Pancreas (tissue), 10 donors: ENCODE measurements at regions not wholly inside any gene's neighbourhood (a gene's known extent, or its start where the extent isn't known, plus 50 kb on each side); places are given as distances from the start of the nearest gene placed in this dataset.
"Not testable (repeated sequence)": the region's sequence is repeated elsewhere in the genome, so short reads cannot be mapped to it uniquely, and the experiment has no call there.

Source experiments
- ATAC-seq, 4 donors: fragments of 200-7000 bp; cut with Tn5 transposase; one replicate each; pipeline versions ENCODE4 v1.8.0 to v1.9.1; 2020; ENCODE audit warnings: mild to moderate bottlenecking in 4 of 4, moderate library complexity in 4 of 4
- DNase-seq, 6 donors: peaks; one replicate each; pipeline ENCODE4 v3.0.0-alpha.2; 2020
- FAIRE-seq: peaks from 2 replicates; lab custom pipeline; 2012; peaks lifted over from hg19 to GRCh38; lab: Jason Lieb, UNC
- H3K27ac ChIP-seq, 4 donors: fragments of 200-600 bp; sonication (generic); 1 replicate in 3 of 4; 2 replicates in 1 of 4; pipeline versions ENCODE4 v1.5.0 to v1.8.0; 2020
- H3K27me3 ChIP-seq, 4 donors: fragments of 200-600 bp; one replicate each; pipeline ENCODE4 v1.8.0; 2021
- H3K36me3 ChIP-seq, 3 donors: fragments of 200-600 bp; sonication (generic) in 1 of 3; one replicate each; pipeline versions ENCODE4 v1.5.0 to v1.8.0; 2020 to 2021
- H3K4me1 ChIP-seq, 3 donors: fragments of 200-600 bp; one replicate each; pipeline ENCODE4 v1.8.0; 2021
- H3K4me3 ChIP-seq, 4 donors: fragments of 200-600 bp; sonication (generic) in 2 of 4; one replicate each; pipeline versions ENCODE4 v1.5.0 to v1.8.0; 2020 to 2021
- H3K9me3 ChIP-seq, 4 donors: fragments of 200-600 bp; one replicate each; pipeline ENCODE4 v1.8.0; 2021
- CTCF ChIP-seq, 4 donors: fragments of 200-600 bp; sonication (generic) in 3 of 4; IDR thresholded peaks; one replicate each; pipeline versions ENCODE4 v1.5.0 to v1.8.0; 2021; ENCODE audit warnings: antibody characterized with exemption in 4 of 4
- WGBS, 2 donors: extraction: QIAGEN DNeasy Blood & Tissue Kit; methylation state at CpG; one replicate each; pipeline ENCODE4 v1.1.7; 2013; 5-methylcytosine and 5-hydroxymethylcytosine counted together
- intact Hi-C, 3 donors: fragments of 100-400 bp; cut with DNase I; formaldehyde crosslinking; loops; one replicate each; pipeline versions ENCODE4 v1.11.1 to v1.14.2; 2022
- donor health status: healthy with polysubstance abuse.
- donor health status: DM: no; HTN: no; CAD: no; lungs with moderate emphysema.
- donor health status: DM: no; HTN: no; CAD: no.
- donor health status: control.
- donor health status: control.
- donor health status: Bipolar disorder and iron deficiency.
- donor health status: DM: yes; HTN: yes; CAD: no.
- donor health status: DM: no; HTN: no; CAD: no.
- donor health status: DM: no; HTN: no; CAD: no.
- donor health status: DM: yes; HTN: yes; CAD: no.

GRCh38 chr22:16090991-16091390 lies 401.2 kb downstream of the POTEH start:
- H3K4me3 ChIP-seq, H3K27ac ChIP-seq, intact Hi-C loops, H3K4me1 ChIP-seq, DNase-seq, H3K27me3 ChIP-seq, ATAC-seq, H3K36me3 ChIP-seq, FAIRE-seq, H3K9me3 ChIP-seq: not testable (repeated sequence)
- WGBS, 2 donors, result 41 to 49% methylated on average over 2 of the region's 2 CpGs

GRCh38 chr22:16105121-16105520 lies 415.3 kb downstream of the POTEH start:
- H3K27ac ChIP-seq, ATAC-seq: not testable (repeated sequence)
- 23 to 31% methylated on average over 3 of the region's 3 CpGs for WGBS, 2 donors

GRCh38 chr22:16131456-16131855 lies 441.6 kb downstream of the POTEH start:
- H3K27me3 ChIP-seq, H3K9me3 ChIP-seq, H3K36me3 ChIP-seq, FAIRE-seq, H3K27ac ChIP-seq, ATAC-seq, H3K4me1 ChIP-seq, intact Hi-C loops, H3K4me3 ChIP-seq: not testable (repeated sequence)
- DNase-seq, result peak in 1 of 6 donors; percentile 47
- 77 to 79% methylated on average over 11 to 19 of the region's 19 CpGs for WGBS, 2 donors

More at GRCh38 chr22:16105121-16105520, 415.3 kb downstream of the POTEH start:
- H3K4me1 ChIP-seq, H3K36me3 ChIP-seq, H3K4me3 ChIP-seq, DNase-seq, FAIRE-seq, H3K27me3 ChIP-seq, H3K9me3 ChIP-seq, intact Hi-C loops: not testable (repeated sequence)

- intact Hi-C loops, result no loop called here
- no peaks in the 10 kb centered on the region for H3K27me3 ChIP-seq
- FAIRE-seq (no peak), ATAC-seq (no peak), DNase-seq (peak in 1 of 6 donors; percentile 42)
- H3K9me3 ChIP-seq, result no peaks in the 10 kb centered on the region
- 62 to 70% methylated on average over 16 of the region's 16 CpGs for WGBS, 2 donors
- H3K4me3 ChIP-seq, result no peak overlapping the region
- no peaks in the 10 kb centered on the region for H3K4me1 ChIP-seq
- no peak for TF ChIP-seq CTCF (IDR thresholded peaks at IDR 0.05)
- H3K36me3 ChIP-seq, result no peaks in the 10 kb centered on the region
- no peak overlapping the region for H3K27ac ChIP-seq
These were observed 442.1 kb downstream of the POTEH start for GRCh38 chr22:16131918-16132317.

DNA sequence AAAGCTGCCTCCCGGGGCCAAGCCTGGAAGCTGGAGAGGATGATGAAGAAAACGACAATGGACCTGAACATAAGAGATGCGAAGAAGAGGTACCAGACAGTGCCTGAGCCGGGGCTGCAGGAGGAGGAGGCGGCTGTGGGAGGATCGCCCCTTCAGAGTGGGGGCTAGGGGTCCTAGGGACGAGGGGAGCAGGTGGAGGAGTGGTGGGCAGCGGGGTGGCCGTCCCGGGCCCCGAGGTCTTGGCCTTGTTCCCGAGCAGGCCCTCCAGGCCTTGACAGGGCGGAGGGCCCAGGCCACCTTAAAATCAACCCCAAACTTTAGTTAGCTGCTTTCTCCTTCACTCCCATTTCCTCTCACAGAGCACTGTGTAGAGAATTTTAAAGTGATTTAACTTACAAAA lies 442.8 kb downstream of the POTEH start:
- H3K9me3 ChIP-seq, ATAC-seq, H3K4me1 ChIP-seq, FAIRE-seq, intact Hi-C loops, H3K27ac ChIP-seq, H3K36me3 ChIP-seq, H3K4me3 ChIP-seq, H3K27me3 ChIP-seq, DNase-seq: not testable (repeated sequence)
- 64 to 65% methylated on average over 9 to 13 of the region's 13 CpGs for WGBS, 2 donors

- H3K36me3 ChIP-seq, H3K27me3 ChIP-seq, DNase-seq, ATAC-seq, H3K9me3 ChIP-seq, H3K4me3 ChIP-seq, H3K27ac ChIP-seq, intact Hi-C loops, FAIRE-seq, H3K4me1 ChIP-seq: not testable (repeated sequence)
- WGBS, 2 donors, result 33 to 35% methylated on average over 5 of the region's 5 CpGs
These were observed 446.5 kb downstream of the CCT8L2 start for GRCh38 chr22:16146101-16146500.

GRCh38 chr22:16146916-16147315 lies 445.7 kb downstream of the CCT8L2 start:
- FAIRE-seq, H3K4me1 ChIP-seq, H3K9me3 ChIP-seq, H3K27ac ChIP-seq, H3K27me3 ChIP-seq, H3K36me3 ChIP-seq, ATAC-seq, intact Hi-C loops, H3K4me3 ChIP-seq: not testable (repeated sequence)
- 21 to 27% methylated on average over 2 of the region's 2 CpGs for WGBS, 2 donors
- peak in 3 of 4 donors; percentile 11 to 15 (median 11) for TF ChIP-seq CTCF (IDR thresholded peaks at IDR 0.05)
- DNase-seq, result peak in 2 of 6 donors; percentile 2 to 30

DNA sequence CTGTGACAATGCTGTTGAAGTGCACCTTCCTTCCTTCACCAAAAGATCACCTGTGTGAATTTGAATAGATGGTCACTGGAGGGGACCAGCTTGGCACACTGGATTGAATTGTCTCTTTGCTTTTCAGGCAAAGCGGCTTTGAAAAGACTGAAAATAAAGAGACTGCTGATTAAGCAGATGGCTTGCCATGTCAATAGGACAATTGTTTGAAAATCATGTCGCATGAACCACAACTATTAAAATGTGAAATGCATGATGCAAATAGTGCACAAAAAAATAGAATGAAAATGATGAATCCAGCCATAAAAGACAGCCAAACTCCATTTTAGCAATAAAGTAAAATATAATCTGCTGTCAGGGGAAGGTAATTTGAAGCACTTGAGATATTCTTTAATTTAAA lies 415.3 kb downstream of the CCT8L2 start:
- WGBS, 2 donors, result 51 to 63% methylated on average over 2 of the region's 2 CpGs

GRCh38 chr22:16183864-16184263 lies 408.7 kb downstream of the CCT8L2 start:
- H3K27ac ChIP-seq, DNase-seq, H3K4me1 ChIP-seq, H3K36me3 ChIP-seq, H3K4me3 ChIP-seq, ATAC-seq, H3K9me3 ChIP-seq, H3K27me3 ChIP-seq, FAIRE-seq, intact Hi-C loops: not testable (repeated sequence)
- WGBS, 2 donors, result 76 to 77% methylated on average over 21 of the region's 21 CpGs

More for the DNA sequence above, 415.3 kb downstream of the CCT8L2 start:
- intact Hi-C loops, H3K27ac ChIP-seq, ATAC-seq, FAIRE-seq, DNase-seq, H3K36me3 ChIP-seq, H3K4me1 ChIP-seq, H3K9me3 ChIP-seq, H3K27me3 ChIP-seq, H3K4me3 ChIP-seq: not testable (repeated sequence)
